Common myeloid progenitor, CD34-positive (primary cell): ENCODE measurements at regions not wholly inside any gene's neighbourhood (a gene's known extent, or its start where the extent isn't known, plus 50 kb on each side); places are given as distances from the start of the nearest gene placed in this dataset.

Source experiments
- CTCF ChIA-PET: fragments of 350-600 bp; sonication (Branson Sonifier 250); formaldehyde crosslinking; loops from one replicate; lab custom pipeline; 2021; ENCODE audit warnings: antibody characterized with exemption; lab: Charles Lee
- POLR2A ChIA-PET: fragments of 350-600 bp; sonication (Branson Sonifier 250); formaldehyde crosslinking; loops from one replicate; lab custom pipeline; 2021; ENCODE audit warnings: antibody characterized with exemption; lab: Charles Lee
- DNase-seq, 3 donors: peaks; one replicate each; pipeline versions ENCODE4 v3.0.0 to v3.0.0-alpha.2; 2013
- H3K27ac ChIP-seq, 2 experiments: 1 replicate in 1 of 2; 2 replicates in 1 of 2; pipeline ENCODE4 v1.7.0; 2013; ENCODE audit warnings: inconsistent platforms in 2 of 2, low read length in 2 of 2, mild to moderate bottlenecking in 2 of 2, low read depth in 1 of 2, moderate library complexity in 1 of 2; ENCODE audit not compliant: severe bottlenecking in 2 of 2, insufficient read depth in 1 of 2, poor library complexity in 1 of 2
- H3K27me3 ChIP-seq, 5 experiments: replicated peaks in 2 of 5; 1 replicate in 3 of 5; 2 replicates in 2 of 5; pipeline versions ENCODE4 v1.6.1 to v1.7.0; 2013; ENCODE audit warnings: low read length in 4 of 5, mild to moderate bottlenecking in 2 of 5, moderate library complexity in 2 of 5, inconsistent platforms in 1 of 5; ENCODE audit not compliant: insufficient read depth in 5 of 5, control insufficient read depth in 4 of 5
- H3K36me3 ChIP-seq, 4 experiments: 1 replicate in 2 of 4; 2 replicates in 2 of 4; pipeline versions ENCODE4 v1.6.1 to v1.7.0; 2013; ENCODE audit warnings: low read length in 3 of 4, control low read depth in 1 of 4, mild to moderate bottlenecking in 1 of 4; ENCODE audit not compliant: control insufficient read depth in 4 of 4, insufficient read depth in 4 of 4
- H3K4me1 ChIP-seq, 4 experiments: 1 replicate in 3 of 4; 2 replicates in 1 of 4; pipeline versions ENCODE4 v1.6.1 to v1.7.1; 2013; ENCODE audit warnings: low read length in 3 of 4, mild to moderate bottlenecking in 3 of 4, control low read depth in 1 of 4, inconsistent platforms in 1 of 4, moderate library complexity in 1 of 4; ENCODE audit not compliant: control insufficient read depth in 4 of 4, insufficient read depth in 4 of 4; ENCODE audit errors: control extremely low read depth in 1 of 4
- H3K4me3 ChIP-seq, 7 experiments: 1 replicate in 4 of 7; 2 replicates in 3 of 7; pipeline versions ENCODE4 v1.5.1 to v1.7.0; 2013; ENCODE audit warnings: mild to moderate bottlenecking in 7 of 7, low read length in 6 of 7, moderate library complexity in 6 of 7, inconsistent platforms in 2 of 7, low read depth in 2 of 7, control low read depth in 1 of 7; ENCODE audit not compliant: insufficient read depth in 4 of 7, control insufficient read depth in 1 of 7; ENCODE audit errors: extremely low read depth in 1 of 7
- H3K9me3 ChIP-seq, 5 experiments: 1 replicate in 4 of 5; 2 replicates in 1 of 5; pipeline versions ENCODE4 v1.6.1 to v1.7.1; 2013; ENCODE audit warnings: low read length in 4 of 5, mild to moderate bottlenecking in 2 of 5, inconsistent platforms in 1 of 5, low read depth in 1 of 5, moderate library complexity in 1 of 5; ENCODE audit not compliant: control insufficient read depth in 4 of 5, insufficient read depth in 2 of 5; ENCODE audit errors: control extremely low read depth in 1 of 5
- WGBS: methylation state at CpG from one replicate; pipeline ENCODE4 v1.1.5; 2013; ENCODE audit not compliant: insufficient coverage; 5-methylcytosine and 5-hydroxymethylcytosine counted together

DNA sequence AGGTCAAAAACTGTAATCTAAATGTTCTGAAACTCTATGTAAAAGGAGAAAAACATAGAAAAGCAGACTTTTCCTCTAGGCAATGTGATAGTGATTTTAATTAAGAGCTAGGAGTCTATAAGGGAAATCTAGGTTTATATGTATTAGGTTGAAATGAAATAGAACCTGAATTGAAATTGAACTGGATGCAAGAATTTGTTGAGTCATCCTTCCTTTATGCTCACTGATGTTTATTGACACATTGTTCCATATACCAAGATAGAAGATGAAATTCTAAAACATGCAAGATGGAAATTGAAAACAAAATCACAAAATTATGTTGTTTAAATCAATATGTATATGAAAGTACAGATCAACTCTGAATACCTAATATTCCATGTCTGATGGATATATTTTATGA is 170.4 kb upstream of the FLRT2 start:
- Histone ChIP-seq H3K4me3 (no peak overlapping the region), H3K27ac (no peak overlapping the region), H3K9me3 (peaks cover 0 to 2% (median 0%) of the 10 kb centered on the region in 5 experiments), H3K36me3 (no peaks in the 10 kb centered on the region), H3K27me3 (no peaks in the 10 kb centered on the region), H3K4me1 (no peaks in the 10 kb centered on the region)
- DNase-seq, result no peak
- POLR2A ChIA-PET, result no interaction called here
- CTCF ChIA-PET, result no interaction called here

DNA sequence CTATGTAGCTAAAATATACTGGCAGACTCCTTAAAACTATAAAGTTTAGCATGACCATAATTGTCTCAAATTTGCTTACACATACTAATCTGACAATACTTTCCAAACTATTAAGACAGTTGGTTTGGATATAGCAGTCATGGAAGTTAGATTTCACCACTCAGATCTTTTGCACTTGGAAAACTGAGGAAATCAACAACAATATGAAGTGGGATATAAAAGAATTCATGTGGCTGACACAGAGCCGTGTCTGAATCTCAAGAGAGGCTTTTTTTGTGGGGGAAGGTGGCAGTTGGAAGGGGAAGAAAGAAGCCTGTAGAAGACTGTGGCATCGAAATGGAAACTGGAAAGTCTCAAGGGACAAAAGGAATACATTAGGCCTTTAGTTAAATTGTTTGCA is 166.6 kb upstream of the FLRT2 start:
- Histone ChIP-seq H3K9me3 (peaks cover 0 to 1% (median 0%) of the 10 kb centered on the region in 5 experiments), H3K27ac (no peak overlapping the region), H3K4me1 (no peaks in the 10 kb centered on the region), H3K4me3 (no peak overlapping the region), H3K36me3 (no peaks in the 10 kb centered on the region), H3K27me3 (no peaks in the 10 kb centered on the region)
- no peak for DNase-seq
- ChIA-PET POLR2A (no interaction called here), CTCF (no interaction called here)
- whole genome bisulfite sequencing, result 100% methylated on average over 2 of the region's 2 CpGs

DNA sequence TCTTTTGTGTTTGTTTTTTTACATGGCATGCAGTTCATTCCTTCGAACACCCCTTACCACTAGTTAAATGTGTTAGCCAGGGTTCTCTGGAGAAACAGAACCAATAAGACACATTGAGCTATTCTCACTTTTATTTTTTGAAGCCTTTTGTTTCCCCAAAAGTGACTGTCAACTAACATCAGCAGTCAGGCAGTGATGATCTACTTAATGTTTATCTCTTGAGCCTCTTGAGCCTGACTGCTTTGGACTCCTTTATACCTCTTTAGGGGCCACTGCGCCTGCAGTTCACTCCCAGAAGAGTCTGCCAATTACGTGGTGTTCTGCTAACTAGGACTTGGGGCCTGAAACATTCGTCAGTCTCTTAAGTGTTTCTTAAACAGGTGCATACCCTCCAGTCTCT is 163.7 kb upstream of the FLRT2 start:
- POLR2A ChIA-PET, result no interaction called here
- H3K27me3 ChIP-seq, result no peaks in the 10 kb centered on the region
- WGBS, result 96% methylated on average over 3 of the region's 4 CpGs
- no peaks in the 10 kb centered on the region for H3K9me3 ChIP-seq
- H3K4me1 ChIP-seq, result no peaks in the 10 kb centered on the region
- CTCF ChIA-PET, result no interaction called here
- no peak overlapping the region for H3K27ac ChIP-seq
- DNase-seq, result no peak
- no peaks in the 10 kb centered on the region for H3K36me3 ChIP-seq
- no peak overlapping the region for H3K4me3 ChIP-seq

DNA sequence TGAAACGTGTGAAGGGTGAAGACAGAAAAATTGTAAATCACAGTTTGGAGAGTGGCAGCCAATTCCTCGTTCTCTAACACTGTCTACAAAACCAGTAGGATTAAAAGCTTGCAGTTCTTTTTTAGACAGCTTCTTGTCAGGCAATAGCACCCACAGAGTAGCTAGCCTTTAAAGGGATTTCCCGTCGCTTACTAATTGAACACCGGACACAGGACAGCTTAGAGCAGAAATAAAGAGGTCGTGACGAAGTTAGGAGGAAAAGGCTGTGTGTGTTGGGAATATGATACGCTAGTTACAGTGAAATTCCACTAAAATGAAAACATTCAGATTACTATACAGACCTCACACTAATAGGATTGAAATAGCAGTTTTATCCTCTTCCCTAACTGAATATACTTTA is 149.1 kb upstream of the FLRT2 start:
- Histone ChIP-seq H3K4me1 (no peaks in the 10 kb centered on the region), H3K27me3 (no peaks in the 10 kb centered on the region), H3K9me3 (no peaks in the 10 kb centered on the region), H3K36me3 (no peaks in the 10 kb centered on the region), H3K4me3 (no peak overlapping the region), H3K27ac (no peak overlapping the region)
- ChIA-PET POLR2A (no interaction called here), CTCF (no interaction called here)
- DNase-seq, result no peak
- WGBS, result 95% methylated on average over 2 of the region's 8 CpGs

DNA sequence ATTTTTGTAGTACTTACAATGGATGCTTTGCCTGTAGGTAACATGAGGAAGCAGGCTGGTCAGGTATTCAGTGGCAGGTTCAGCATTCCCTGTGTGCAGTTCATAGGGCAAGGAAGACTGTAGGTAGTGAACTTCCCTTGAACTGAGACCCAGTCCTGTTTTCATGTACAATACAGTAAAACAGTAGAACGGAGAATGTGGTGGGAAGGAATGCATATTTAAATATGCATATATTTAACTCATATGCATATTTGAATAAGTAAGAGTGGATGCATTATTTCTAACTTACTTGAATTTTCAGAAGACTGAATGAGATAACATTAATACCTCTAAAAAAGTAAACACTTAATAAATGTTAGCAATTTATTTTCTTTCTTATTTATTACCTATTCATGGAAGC is 147.6 kb upstream of the FLRT2 start:
- ChIA-PET POLR2A (no interaction called here), CTCF (no interaction called here)
- no CpG with 5 or more reads among the region's 1 CpG for WGBS

DNA sequence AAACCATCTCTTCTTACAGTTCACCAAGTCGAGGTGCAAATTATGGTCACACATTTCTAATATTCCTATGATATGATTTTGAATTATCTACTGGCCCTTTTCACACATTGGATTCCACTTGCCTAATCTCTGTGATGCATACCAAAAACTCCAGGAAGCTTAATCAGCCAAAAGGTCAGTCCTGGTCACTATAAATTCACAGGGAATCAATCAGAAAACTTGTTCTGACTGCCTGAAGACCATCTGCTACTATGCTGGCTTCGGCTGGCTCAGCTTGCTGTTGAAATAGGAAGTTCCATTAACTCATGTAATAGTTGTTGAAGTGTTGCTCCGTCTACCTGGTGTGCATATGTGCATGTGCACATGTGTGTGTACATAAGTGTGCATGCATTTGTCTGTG is 142.8 kb upstream of the FLRT2 start:
- Histone ChIP-seq H3K27me3 (no peaks in the 10 kb centered on the region), H3K9me3 (no peaks in the 10 kb centered on the region), H3K4me3 (no peak overlapping the region), H3K27ac (no peak overlapping the region), H3K4me1 (no peaks in the 10 kb centered on the region), H3K36me3 (no peaks in the 10 kb centered on the region)
- no peak for DNase-seq
- CTCF ChIA-PET, result interaction anchor here (1.3 kb wide), 1 partner anchor 9 kb away, joined by 3 read pairs; no protein-coding TSS in a partner anchor
- 95% methylated on average over 2 of the region's 3 CpGs for WGBS
- POLR2A ChIA-PET, result no interaction called here

More for the DNA sequence above, 147.6 kb upstream of the FLRT2 start:
- H3K27me3 ChIP-seq, result no peaks in the 10 kb centered on the region
- H3K4me1 ChIP-seq, result no peaks in the 10 kb centered on the region
- H3K9me3 ChIP-seq, result no peaks in the 10 kb centered on the region
- DNase-seq, result no peak
- H3K36me3 ChIP-seq, result no peaks in the 10 kb centered on the region
- no peak overlapping the region for H3K4me3 ChIP-seq
- no peak overlapping the region for H3K27ac ChIP-seq

DNA sequence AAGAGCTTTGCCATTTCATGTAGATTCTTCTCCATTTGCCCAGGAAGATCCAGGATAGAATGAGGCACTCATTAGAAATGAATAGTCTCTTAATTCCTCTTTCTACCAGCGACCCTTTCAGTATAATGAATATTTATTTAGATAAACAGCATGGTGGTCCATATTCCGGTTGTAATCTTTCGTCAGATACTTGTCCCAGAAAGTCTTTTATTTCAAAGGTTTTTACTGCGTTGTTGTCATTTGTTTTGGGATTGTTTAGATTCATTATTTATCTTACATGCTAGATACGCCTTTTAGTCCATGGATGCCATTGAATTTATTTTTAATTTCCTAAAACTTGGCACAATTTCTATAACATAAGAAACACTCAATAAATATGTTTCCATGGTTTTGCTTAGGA is 139.7 kb upstream of the FLRT2 start:
- no peak for DNase-seq
- ChIA-PET POLR2A (interaction anchor here (0.6 kb wide), 1 partner anchor 7 kb away, joined by 3 read pairs; no protein-coding TSS in a partner anchor), CTCF (no interaction called here)
- Histone ChIP-seq H3K4me1 (no peaks in the 10 kb centered on the region), H3K4me3 (no peak overlapping the region), H3K27me3 (no peaks in the 10 kb centered on the region), H3K27ac (no peak overlapping the region), H3K36me3 (no peaks in the 10 kb centered on the region), H3K9me3 (no peaks in the 10 kb centered on the region)
- 100% methylated on average over 2 of the region's 5 CpGs for WGBS
